Activated CD4-positive, alpha-beta T cell treated with anti-CD3 and anti-CD28 coated beads, Interleukin-2, amount 10 ng/mL, durations not matched to agents 24 days and 14 days (primary cell): ENCODE measurements at regions not wholly inside any gene's neighbourhood (a gene's known extent, or its start where the extent isn't known, plus 50 kb on each side); places are given as distances from the start of the nearest gene placed in this dataset.

Source experiments
- DNase-seq: peaks from one replicate; pipeline ENCODE4 v3.0.0; 2022
- H3K27ac Mint-ChIP-seq: one replicate; pipeline ENCODE4 v1.8.0; 2022; ENCODE audit warnings: mild to moderate bottlenecking, mixed read lengths
- H3K27me3 Mint-ChIP-seq: one replicate; pipeline ENCODE4 v1.8.0; 2022; ENCODE audit warnings: mixed read lengths
- H3K36me3 Mint-ChIP-seq: one replicate; pipeline ENCODE4 v1.8.0; 2022; ENCODE audit warnings: low read depth, mild to moderate bottlenecking, mixed read lengths
- H3K4me1 Mint-ChIP-seq: one replicate; pipeline ENCODE4 v1.8.0; 2021; ENCODE audit warnings: mixed read lengths
- H3K4me3 Mint-ChIP-seq: one replicate; pipeline ENCODE4 v1.8.0; 2022; ENCODE audit warnings: mild to moderate bottlenecking, moderate library complexity, mixed read lengths
- H3K9me3 Mint-ChIP-seq: one replicate; pipeline ENCODE4 v1.8.0; 2021; ENCODE audit warnings: mixed read lengths
- intact Hi-C: fragments of 100-400 bp; cut with micrococcal nuclease; formaldehyde crosslinking; loops from one replicate; pipeline ENCODE4 v1.15.1; 2023

GRCh38 chr6:10019851-10020250 lies 395.0 kb downstream of the TFAP2A start:
- Mint-ChIP-seq H3K27ac (no peak overlapping the region), H3K36me3 (no peaks in the 10 kb centered on the region), H3K4me1 (no peaks in the 10 kb centered on the region), H3K4me3 (no peak overlapping the region), H3K9me3 (no peaks in the 10 kb centered on the region), H3K27me3 (no peaks in the 10 kb centered on the region)
- intact Hi-C loops = no loop called here
- no peak for DNase-seq

- Mint-ChIP-seq H3K36me3 (no peaks in the 10 kb centered on the region), H3K27ac (no peak overlapping the region), H3K27me3 (no peaks in the 10 kb centered on the region), H3K9me3 (no peaks in the 10 kb centered on the region), H3K4me3 (no peak overlapping the region), H3K4me1 (no peaks in the 10 kb centered on the region)
- no peak for DNase-seq
- intact Hi-C loops = no loop called here
Measured at GRCh38 chr6:10014557-10014956, 400.3 kb downstream of the TFAP2A start.

- H3K27me3 Mint-ChIP-seq = no peaks in the 10 kb centered on the region
- H3K4me3 Mint-ChIP-seq = no peak overlapping the region
- intact Hi-C loops = no loop called here
- no peaks in the 10 kb centered on the region for H3K36me3 Mint-ChIP-seq
- no peaks in the 10 kb centered on the region for H3K4me1 Mint-ChIP-seq
- H3K9me3 Mint-ChIP-seq = no peaks in the 10 kb centered on the region
- H3K27ac Mint-ChIP-seq = no peak overlapping the region
- DNase-seq = no peak
Measured at GRCh38 chr6:10000551-10000950, 414.3 kb downstream of the TFAP2A start.

- Mint-ChIP-seq H3K36me3 (no peaks in the 10 kb centered on the region), H3K27ac (no peak overlapping the region), H3K4me1 (no peaks in the 10 kb centered on the region), H3K9me3 (no peaks in the 10 kb centered on the region), H3K4me3 (no peak overlapping the region), H3K27me3 (no peaks in the 10 kb centered on the region)
- no peak for DNase-seq
- intact Hi-C loops = no loop called here
Measured at GRCh38 chr6:9999796-10000195, 415.1 kb downstream of the TFAP2A start.

- Mint-ChIP-seq H3K4me1 (no peaks in the 10 kb centered on the region), H3K9me3 (no peaks in the 10 kb centered on the region), H3K36me3 (no peaks in the 10 kb centered on the region), H3K27ac (no peak overlapping the region), H3K4me3 (no peak overlapping the region), H3K27me3 (no peaks in the 10 kb centered on the region)
- no peak for DNase-seq
- intact Hi-C loops = no loop called here
Measured at GRCh38 chr6:9986273-9986672, 428.6 kb downstream of the TFAP2A start.

- H3K27ac Mint-ChIP-seq = no peak overlapping the region
- no peaks in the 10 kb centered on the region for H3K36me3 Mint-ChIP-seq
- no peaks in the 10 kb centered on the region for H3K4me1 Mint-ChIP-seq
- H3K4me3 Mint-ChIP-seq = no peak overlapping the region
- no peak for DNase-seq
- no peaks in the 10 kb centered on the region for H3K9me3 Mint-ChIP-seq
- H3K27me3 Mint-ChIP-seq = no peaks in the 10 kb centered on the region
- intact Hi-C loops = no loop called here
Measured at GRCh38 chr6:9985481-9985880, 429.4 kb downstream of the TFAP2A start.

- no peak for DNase-seq
- Mint-ChIP-seq H3K4me3 (no peak overlapping the region), H3K36me3 (no peaks in the 10 kb centered on the region), H3K27me3 (no peaks in the 10 kb centered on the region), H3K9me3 (no peaks in the 10 kb centered on the region), H3K27ac (no peak overlapping the region), H3K4me1 (no peaks in the 10 kb centered on the region)
- intact Hi-C loops = no loop called here
Measured at GRCh38 chr6:9984607-9985006, 430.3 kb downstream of the TFAP2A start.

- H3K27me3 Mint-ChIP-seq = no peaks in the 10 kb centered on the region
- no peaks in the 10 kb centered on the region for H3K9me3 Mint-ChIP-seq
- no peak overlapping the region for H3K27ac Mint-ChIP-seq
Measured at GRCh38 chr6:9983168-9983567, 431.7 kb downstream of the TFAP2A start.

GRCh38 chr6:9982215-9982614 lies 432.7 kb downstream of the TFAP2A start:
- Mint-ChIP-seq H3K27ac (no peak overlapping the region), H3K36me3 (no peaks in the 10 kb centered on the region), H3K4me3 (no peak overlapping the region), H3K4me1 (no peaks in the 10 kb centered on the region), H3K9me3 (no peaks in the 10 kb centered on the region), H3K27me3 (no peaks in the 10 kb centered on the region)
- intact Hi-C loops = no loop called here
- DNase-seq = no peak

More at GRCh38 chr6:9983168-9983567, 431.7 kb downstream of the TFAP2A start:
- H3K4me3 Mint-ChIP-seq = no peak overlapping the region
- DNase-seq = no peak
- H3K36me3 Mint-ChIP-seq = no peaks in the 10 kb centered on the region
- intact Hi-C loops = no loop called here
- H3K4me1 Mint-ChIP-seq = no peaks in the 10 kb centered on the region

GRCh38 chr6:9979996-9980395 lies 434.9 kb downstream of the TFAP2A start:
- intact Hi-C loops = no loop called here
- no peaks in the 10 kb centered on the region for H3K4me1 Mint-ChIP-seq
- no peak overlapping the region for H3K4me3 Mint-ChIP-seq

GRCh38 chr6:9978480-9978879 lies 436.4 kb downstream of the TFAP2A start:
- no peaks in the 10 kb centered on the region for H3K36me3 Mint-ChIP-seq
- no peaks in the 10 kb centered on the region for H3K9me3 Mint-ChIP-seq
- no peak overlapping the region for H3K27ac Mint-ChIP-seq
- no peaks in the 10 kb centered on the region for H3K27me3 Mint-ChIP-seq
- intact Hi-C loops = no loop called here
- no peak for DNase-seq
- no peak overlapping the region for H3K4me3 Mint-ChIP-seq
- H3K4me1 Mint-ChIP-seq = no peaks in the 10 kb centered on the region

More at GRCh38 chr6:9979996-9980395, 434.9 kb downstream of the TFAP2A start:
- Mint-ChIP-seq H3K9me3 (no peaks in the 10 kb centered on the region), H3K27me3 (no peaks in the 10 kb centered on the region), H3K36me3 (no peaks in the 10 kb centered on the region), H3K27ac (no peak overlapping the region)
- DNase-seq = no peak

- Mint-ChIP-seq H3K4me1 (no peaks in the 10 kb centered on the region), H3K27ac (no peak overlapping the region), H3K27me3 (no peaks in the 10 kb centered on the region), H3K9me3 (no peaks in the 10 kb centered on the region), H3K4me3 (no peak overlapping the region), H3K36me3 (no peaks in the 10 kb centered on the region)
- DNase-seq = no peak
- intact Hi-C loops = no loop called here
Measured at GRCh38 chr6:9977411-9977810, 437.5 kb downstream of the TFAP2A start.

GRCh38 chr6:9961646-9962045 lies 453.2 kb downstream of the TFAP2A start:
- no peaks in the 10 kb centered on the region for H3K9me3 Mint-ChIP-seq
- H3K4me3 Mint-ChIP-seq = no peak overlapping the region

GRCh38 chr6:9957215-9957759 lies 457.6 kb downstream of the TFAP2A start:
- Mint-ChIP-seq H3K27me3 (no peaks in the 10 kb centered on the region), H3K36me3 (no peaks in the 10 kb centered on the region), H3K4me3 (no peak overlapping the region), H3K9me3 (no peaks in the 10 kb centered on the region), H3K4me1 (no peaks in the 10 kb centered on the region), H3K27ac (no peak overlapping the region)
- intact Hi-C loops = no loop called here
- DNase-seq = no peak

More at GRCh38 chr6:9961646-9962045, 453.2 kb downstream of the TFAP2A start:
- Mint-ChIP-seq H3K4me1 (no peaks in the 10 kb centered on the region), H3K27me3 (no peaks in the 10 kb centered on the region), H3K36me3 (no peaks in the 10 kb centered on the region), H3K27ac (no peak overlapping the region)
- DNase-seq = no peak
- intact Hi-C loops = no loop called here

- H3K9me3 Mint-ChIP-seq = no peaks in the 10 kb centered on the region
- no peaks in the 10 kb centered on the region for H3K27me3 Mint-ChIP-seq
- H3K27ac Mint-ChIP-seq = no peak overlapping the region
- no peak overlapping the region for H3K4me3 Mint-ChIP-seq
- no peaks in the 10 kb centered on the region for H3K4me1 Mint-ChIP-seq
- intact Hi-C loops = no loop called here
- no peak for DNase-seq
- H3K36me3 Mint-ChIP-seq = no peaks in the 10 kb centered on the region
Measured at GRCh38 chr6:9948678-9949077, 466.2 kb downstream of the TFAP2A start.
